HEK293T (cell line): ENCODE measurements at regions not wholly inside any gene's neighbourhood (a gene's known extent, or its start where the extent isn't known, plus 50 kb on each side); places are given as distances from the start of the nearest gene placed in this dataset.

ENCODE experiments used
- ARNT ChIP-seq: fragments of 450-650 bp; IDR thresholded peaks from 2 replicates; pipeline ENCODE4 v1.6.1; 2017; ENCODE audit warnings: mild to moderate bottlenecking
- BHLHE40 ChIP-seq: fragments of 450-650 bp; IDR thresholded peaks from 2 replicates; pipeline ENCODE4 v1.6.1; 2016; ENCODE audit warnings: mild to moderate bottlenecking, moderate library complexity, borderline replicate concordance
- CTBP1 ChIP-seq: fragments of 450-650 bp; IDR thresholded peaks from 2 replicates; pipeline ENCODE4 v1.6.1; 2016; ENCODE audit warnings: borderline replicate concordance
- ELF4 ChIP-seq: fragments of 450-650 bp; IDR thresholded peaks from 2 replicates; pipeline ENCODE4 v1.6.1; 2017; ENCODE audit warnings: antibody characterized with exemption
- FOXA1 ChIP-seq: fragments of 450-650 bp; IDR thresholded peaks from 2 replicates; pipeline ENCODE4 v1.6.1; 2016; ENCODE audit warnings: mild to moderate bottlenecking
- FOXM1 ChIP-seq: fragments of 450-650 bp; IDR thresholded peaks from 2 replicates; pipeline ENCODE4 v1.6.1; 2017; ENCODE audit warnings: mild to moderate bottlenecking, borderline replicate concordance
- HDGF ChIP-seq: fragments of 450-650 bp; IDR thresholded peaks from 2 replicates; pipeline ENCODE4 v1.6.1; 2017; ENCODE audit warnings: antibody characterized with exemption, borderline replicate concordance
- NFRKB ChIP-seq: fragments of 450-650 bp; IDR thresholded peaks from 2 replicates; pipeline ENCODE4 v1.6.1; 2016; ENCODE audit warnings: mild to moderate bottlenecking, moderate library complexity
- SP1 ChIP-seq: fragments of 450-650 bp; IDR thresholded peaks from 2 replicates; pipeline ENCODE4 v1.6.1; 2017
- SUZ12 ChIP-seq: fragments of 450-650 bp; IDR thresholded peaks from 2 replicates; pipeline ENCODE4 v1.6.1; 2016; ENCODE audit warnings: mild to moderate bottlenecking
- TARDBP ChIP-seq: fragments of 450-650 bp; IDR thresholded peaks from 2 replicates; pipeline ENCODE4 v1.6.1; 2016

- TF ChIP-seq SUZ12 = no peak
- no peak for TF ChIP-seq FOXM1
- no peak for TF ChIP-seq ELF4
- no peak for TF ChIP-seq FOXA1
- TF ChIP-seq BHLHE40 = no peak
- no peak for TF ChIP-seq SP1
- no peak for TF ChIP-seq TARDBP
- no peak for TF ChIP-seq HDGF
- no peak for TF ChIP-seq ARNT
- no peak for TF ChIP-seq CTBP1
- no peak for TF ChIP-seq NFRKB
Observed at GRCh38 chr2:8021921-8022320, 659.9 kb upstream of the ID2 start.
